ENCODE measurements at regions not wholly inside any gene's neighbourhood (a gene's known extent, or its start where the extent isn't known, plus 50 kb on each side); places are given as distances from the start of the nearest gene placed in this dataset.

- Histone ChIP-seq H3K9me3 (replicated peaks) (no peaks in the 10 kb centered on the region), H3K27ac (replicated peaks) (no peak overlapping the region), H3K27me3 (ENCODE audit: low read depth) (peaks cover 21% of the 10 kb centered on the region), H3K4me3 (no peak overlapping the region), H3K4me1 (peaks cover 6% of the 10 kb centered on the region), H3K36me3 (no peaks in the 10 kb centered on the region)
- no peak for DNase-seq
- intact Hi-C loops (cut with micrococcal nuclease), result no loop called here
- no peak for TF ChIP-seq CTCF (IDR thresholded peaks at IDR 0.05; ENCODE audit: borderline replicate concordance)
These were observed 364.6 kb downstream of the PREX1 start for GRCh38 chr20:48463096-48463720.

- H3K4me3 ChIP-seq, result no peak overlapping the region
- H3K27ac ChIP-seq (replicated peaks), result no peak overlapping the region
- no peaks in the 10 kb centered on the region for H3K36me3 ChIP-seq
- peaks cover 6% of the 10 kb centered on the region for H3K4me1 ChIP-seq
- no peak for TF ChIP-seq CTCF (IDR thresholded peaks at IDR 0.05; ENCODE audit: borderline replicate concordance)
- peaks cover 18% of the 10 kb centered on the region for H3K27me3 ChIP-seq (ENCODE audit: low read depth)
- DNase-seq, result no peak
- no peaks in the 10 kb centered on the region for H3K9me3 ChIP-seq (replicated peaks)
- intact Hi-C loops (cut with micrococcal nuclease), result no loop called here
These were observed 366.1 kb downstream of the PREX1 start for GRCh38 chr20:48461735-48462119.

- no peak for DNase-seq
- intact Hi-C loops (cut with micrococcal nuclease), result no loop called here
- TF ChIP-seq CTCF (IDR thresholded peaks at IDR 0.05; ENCODE audit: borderline replicate concordance), result no peak
- Histone ChIP-seq H3K4me3 (no peak overlapping the region), H3K9me3 (replicated peaks) (no peaks in the 10 kb centered on the region), H3K36me3 (no peaks in the 10 kb centered on the region), H3K4me1 (peaks cover 6% of the 10 kb centered on the region), H3K27me3 (ENCODE audit: low read depth) (peaks cover 18% of the 10 kb centered on the region), H3K27ac (replicated peaks) (no peak overlapping the region)
These were observed 366.6 kb downstream of the PREX1 start for GRCh38 chr20:48461091-48461734.

GRCh38 chr20:48460681-48461080 lies 367.1 kb downstream of the PREX1 start:
- no peak for TF ChIP-seq CTCF (IDR thresholded peaks at IDR 0.05; ENCODE audit: borderline replicate concordance)
- no peak overlapping the region for H3K4me3 ChIP-seq
- intact Hi-C loops (cut with micrococcal nuclease), result no loop called here
- peaks cover 6% of the 10 kb centered on the region for H3K4me1 ChIP-seq
- no peak overlapping the region for H3K27ac ChIP-seq (replicated peaks)
- H3K9me3 ChIP-seq (replicated peaks), result no peaks in the 10 kb centered on the region
- H3K27me3 ChIP-seq (ENCODE audit: low read depth), result peaks cover 18% of the 10 kb centered on the region
- DNase-seq, result no peak
- H3K36me3 ChIP-seq, result no peaks in the 10 kb centered on the region

GRCh38 chr20:48459722-48460395 lies 367.9 kb downstream of the PREX1 start:
- no peak for TF ChIP-seq CTCF (IDR thresholded peaks at IDR 0.05; ENCODE audit: borderline replicate concordance)
- Histone ChIP-seq H3K4me1 (peaks cover 6% of the 10 kb centered on the region), H3K9me3 (replicated peaks) (no peaks in the 10 kb centered on the region), H3K27me3 (ENCODE audit: low read depth) (peaks cover 26% of the 10 kb centered on the region), H3K27ac (replicated peaks) (no peak overlapping the region), H3K36me3 (no peaks in the 10 kb centered on the region), H3K4me3 (no peak overlapping the region)
- intact Hi-C loops (cut with micrococcal nuclease), result no loop called here
- DNase-seq, result no peak
